ENCODE measurements at regions not wholly inside any gene's neighbourhood (a gene's known extent, or its start where the extent isn't known, plus 50 kb on each side); places are given as distances from the start of the nearest gene placed in this dataset.
A peak's percentile ranks its signal among the peaks of the same experiment; 100 is the strongest.

DNA sequence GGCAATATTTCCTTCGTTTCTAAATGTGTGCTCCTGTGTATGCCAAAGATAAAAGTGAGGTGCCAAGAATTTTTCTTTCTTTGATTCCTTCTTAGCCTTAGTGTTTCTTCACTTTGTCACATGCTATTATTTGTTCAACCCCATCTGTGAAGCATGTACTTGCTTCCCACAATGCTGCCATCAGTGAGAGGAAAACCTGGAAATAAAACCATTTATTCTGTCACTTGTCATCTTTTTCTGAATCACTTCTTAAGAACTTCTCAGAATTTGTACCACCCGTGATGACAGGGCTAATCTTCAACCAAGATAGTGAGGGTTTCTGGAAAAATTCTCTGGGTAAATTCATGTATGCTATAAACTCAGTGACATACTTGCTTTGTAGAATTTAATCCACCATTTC lies 450.1 kb downstream of the COL12A1 start:
- ATAC-seq (ENCODE audit: low FRiP score in 2 of 2) (no peak), DNase-seq (no peak)
- no peak overlapping the region for H3K4me3 ChIP-seq
- H3K27me3 ChIP-seq = no peaks in the 10 kb centered on the region
- H3K36me3 ChIP-seq = no peaks in the 10 kb centered on the region
- no peaks in the 10 kb centered on the region for H3K4me1 ChIP-seq
- no peaks in the 10 kb centered on the region for H3K9me3 ChIP-seq
- WGBS, 2 donors = 54 to 67% methylated on average over 2 of the region's 2 CpGs
- no peak for TF ChIP-seq EP300 (IDR thresholded peaks at IDR 0.05)
- no peak overlapping the region for H3K27ac ChIP-seq

DNA sequence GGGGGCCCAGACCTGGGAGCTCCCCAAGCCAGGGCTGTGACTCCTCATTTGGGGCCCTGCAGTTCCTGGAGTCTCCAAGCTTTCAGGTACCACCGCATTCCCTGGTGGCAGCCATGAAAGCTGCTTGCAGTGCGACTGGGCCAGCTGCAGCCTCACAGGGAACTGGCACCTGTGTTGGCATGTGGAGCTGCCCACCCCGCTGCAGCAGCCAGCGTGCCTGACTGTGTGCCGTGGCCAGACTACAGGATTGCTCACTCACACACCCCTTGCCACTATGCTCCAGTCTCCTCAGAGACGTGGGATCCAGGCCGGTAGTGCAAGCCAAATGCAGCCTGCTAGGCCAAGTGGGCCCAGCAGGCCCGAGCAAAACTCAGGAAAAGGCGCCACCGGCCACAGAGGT lies 450.7 kb downstream of the COL12A1 start:
- WGBS, 2 donors = 85 to 97% methylated on average over 7 to 8 of the region's 10 CpGs
- Histone ChIP-seq H3K27ac (no peak overlapping the region), H3K4me3 (no peak overlapping the region), H3K4me1 (no peaks in the 10 kb centered on the region), H3K27me3 (no peaks in the 10 kb centered on the region), H3K36me3 (no peaks in the 10 kb centered on the region), H3K9me3 (no peaks in the 10 kb centered on the region)
- DNase-seq (peak in 1 of 2 donors; percentile 69), ATAC-seq (ENCODE audit: low FRiP score in 2 of 2) (no peak)
- no peak for TF ChIP-seq POLR2A (IDR thresholded peaks at IDR 0.05)
- TF ChIP-seq, protein P1, sequence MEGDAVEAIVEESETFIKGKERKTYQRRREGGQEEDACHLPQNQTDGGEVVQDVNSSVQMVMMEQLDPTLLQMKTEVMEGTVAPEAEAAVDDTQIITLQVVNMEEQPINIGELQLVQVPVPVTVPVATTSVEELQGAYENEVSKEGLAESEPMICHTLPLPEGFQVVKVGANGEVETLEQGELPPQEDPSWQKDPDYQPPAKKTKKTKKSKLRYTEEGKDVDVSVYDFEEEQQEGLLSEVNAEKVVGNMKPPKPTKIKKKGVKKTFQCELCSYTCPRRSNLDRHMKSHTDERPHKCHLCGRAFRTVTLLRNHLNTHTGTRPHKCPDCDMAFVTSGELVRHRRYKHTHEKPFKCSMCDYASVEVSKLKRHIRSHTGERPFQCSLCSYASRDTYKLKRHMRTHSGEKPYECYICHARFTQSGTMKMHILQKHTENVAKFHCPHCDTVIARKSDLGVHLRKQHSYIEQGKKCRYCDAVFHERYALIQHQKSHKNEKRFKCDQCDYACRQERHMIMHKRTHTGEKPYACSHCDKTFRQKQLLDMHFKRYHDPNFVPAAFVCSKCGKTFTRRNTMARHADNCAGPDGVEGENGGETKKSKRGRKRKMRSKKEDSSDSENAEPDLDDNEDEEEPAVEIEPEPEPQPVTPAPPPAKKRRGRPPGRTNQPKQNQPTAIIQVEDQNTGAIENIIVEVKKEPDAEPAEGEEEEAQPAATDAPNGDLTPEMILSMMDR (IDR thresholded peaks at IDR 0.05) = no peak
- TF ChIP-seq POLR2AphosphoS5 (IDR thresholded peaks at IDR 0.05) = no peak
- TF ChIP-seq EP300 (IDR thresholded peaks at IDR 0.05) = no peak

DNA sequence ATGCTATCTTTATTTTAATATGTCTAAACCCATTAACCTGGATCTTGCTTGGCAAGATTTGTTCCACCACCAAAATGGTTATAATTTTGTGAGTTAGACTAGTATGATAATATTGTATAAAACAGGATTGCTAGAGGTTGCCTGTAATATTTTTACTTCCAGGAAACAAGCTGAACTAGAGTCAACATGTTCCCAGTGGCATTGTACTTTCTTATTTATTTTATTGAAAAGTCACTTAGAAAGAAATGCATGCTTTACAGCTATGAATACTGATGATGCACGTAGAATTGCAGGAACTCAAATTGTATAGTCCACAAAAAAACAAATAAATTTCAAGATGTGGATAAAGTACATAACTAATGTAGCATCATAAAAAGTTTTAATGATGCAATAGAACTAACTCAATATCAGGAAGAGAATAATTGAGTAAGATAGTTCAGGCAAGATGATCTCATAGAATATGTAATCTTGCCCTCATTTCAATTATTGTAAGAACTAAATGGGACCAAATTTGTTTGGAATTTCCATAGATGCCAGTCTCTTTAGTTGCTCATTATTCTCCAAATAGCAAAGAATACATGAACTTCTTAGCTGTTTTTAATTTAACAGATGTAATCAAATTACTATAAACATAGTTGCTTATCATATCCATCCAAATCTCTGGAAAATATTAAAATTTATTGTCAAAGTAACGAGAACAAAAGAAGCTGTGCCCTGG lies 451.8 kb downstream of the COL12A1 start:
- TF ChIP-seq, protein P1 (IDR thresholded peaks at IDR 0.05) = no peak
- TF ChIP-seq EP300 (IDR thresholded peaks at IDR 0.05) (no peak), POLR2A (IDR thresholded peaks at IDR 0.05) (no peak), POLR2AphosphoS5 (IDR thresholded peaks at IDR 0.05) (no peak)
- DNase-seq (no peak), ATAC-seq (ENCODE audit: low FRiP score in 2 of 2) (no peak)
- no peaks in the 10 kb centered on the region for H3K27me3 ChIP-seq
- H3K36me3 ChIP-seq = no peaks in the 10 kb centered on the region
- no peak overlapping the region for H3K4me3 ChIP-seq
- no peak overlapping the region for H3K27ac ChIP-seq
- 76 to 85% methylated on average over 2 of the region's 2 CpGs for WGBS, 2 donors
- H3K9me3 ChIP-seq = no peaks in the 10 kb centered on the region
- no peaks in the 10 kb centered on the region for H3K4me1 ChIP-seq

DNA sequence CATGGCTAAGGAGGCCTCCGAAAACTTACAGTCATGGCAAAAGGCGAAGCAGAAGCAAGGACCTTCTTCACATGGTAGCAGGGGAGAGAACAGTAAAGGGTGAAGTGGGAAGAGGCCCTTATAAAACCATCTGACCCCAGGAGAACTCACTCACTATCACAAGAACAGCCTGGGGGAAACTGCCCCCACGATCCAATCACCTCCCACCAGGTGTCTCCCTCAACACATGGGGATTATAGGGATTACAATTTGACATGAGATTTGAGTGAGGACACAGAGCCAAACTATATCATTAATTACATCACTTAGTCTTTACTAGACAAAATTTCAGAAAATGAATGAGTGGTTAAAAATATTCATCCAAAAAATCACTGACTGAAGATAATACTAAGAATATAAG lies 453.6 kb downstream of the COL12A1 start:
- Histone ChIP-seq H3K4me3 (no peak overlapping the region), H3K27me3 (no peaks in the 10 kb centered on the region), H3K9me3 (no peaks in the 10 kb centered on the region), H3K4me1 (no peaks in the 10 kb centered on the region), H3K27ac (no peak overlapping the region), H3K36me3 (no peaks in the 10 kb centered on the region)
- WGBS, 2 donors = 82 to 87% methylated on average over 3 of the region's 3 CpGs
- TF ChIP-seq POLR2A (IDR thresholded peaks at IDR 0.05) (no peak), EP300 (IDR thresholded peaks at IDR 0.05) (no peak)
- TF ChIP-seq, protein P1 (IDR thresholded peaks at IDR 0.05) = no peak
- DNase-seq (no peak), ATAC-seq (ENCODE audit: low FRiP score in 2 of 2) (no peak)

DNA sequence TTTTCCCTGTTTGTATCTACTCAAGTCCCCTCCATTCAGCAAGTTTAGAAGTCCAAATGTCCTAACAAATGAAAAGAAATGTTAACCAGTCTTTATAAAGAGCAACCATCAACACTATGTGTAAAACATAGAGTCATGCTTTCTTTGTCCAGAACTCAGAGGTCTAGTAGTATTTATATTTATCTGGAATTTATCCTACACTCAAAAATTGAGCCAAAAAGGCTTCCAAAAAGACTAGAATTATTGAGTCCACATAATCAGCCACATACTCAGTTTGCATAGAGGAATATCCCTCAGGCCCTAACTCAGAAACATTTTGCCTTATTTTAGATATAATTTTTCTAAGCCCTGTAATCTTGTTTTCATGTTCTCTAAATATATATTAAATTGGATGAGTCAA lies 455.0 kb downstream of the COL12A1 start:
- TF ChIP-seq POLR2A (IDR thresholded peaks at IDR 0.05) = no peak
- TF ChIP-seq POLR2AphosphoS5 (IDR thresholded peaks at IDR 0.05) = no peak
- TF ChIP-seq, protein P1 (IDR thresholded peaks at IDR 0.05) = no peak
- no peak for TF ChIP-seq EP300 (IDR thresholded peaks at IDR 0.05)
- Histone ChIP-seq H3K4me3 (no peak overlapping the region), H3K4me1 (no peaks in the 10 kb centered on the region), H3K9me3 (no peaks in the 10 kb centered on the region), H3K36me3 (no peaks in the 10 kb centered on the region), H3K27ac (no peak overlapping the region), H3K27me3 (no peaks in the 10 kb centered on the region)
- ATAC-seq (ENCODE audit: low FRiP score in 2 of 2) (no peak), DNase-seq (no peak)

Measured in upper lobe of left lung (tissue), 6 donors.